NCI-H1092 (cell line): ENCODE measurements at regions not wholly inside any gene's neighbourhood (a gene's known extent, or its start where the extent isn't known, plus 50 kb on each side); places are given as distances from the start of the nearest gene placed in this dataset.

Experiments
- DNase-seq: peaks from one replicate; lab custom pipeline; 2025; lab: John Stamatoyannopoulos, UW

GRCh38 chr18:7415081-7415894 is 151.8 kb upstream of the PTPRM start:
- DNase-seq, result no peak

GRCh38 chr18:7417727-7418126 is 149.4 kb upstream of the PTPRM start:
- no peak for DNase-seq

GRCh38 chr18:7429831-7430230 is 137.3 kb upstream of the PTPRM start:
- no peak for DNase-seq

GRCh38 chr18:7436166-7436565 is 130.9 kb upstream of the PTPRM start:
- DNase-seq, result no peak

GRCh38 chr18:7437870-7438269 is 129.2 kb upstream of the PTPRM start:
- DNase-seq, result no peak

- DNase-seq, result no peak
Measured at GRCh38 chr18:7438646-7439045, 128.5 kb upstream of the PTPRM start.

- no peak for DNase-seq
Measured at GRCh38 chr18:7447318-7448028, 119.6 kb upstream of the PTPRM start.

GRCh38 chr18:7452331-7452730 is 114.8 kb upstream of the PTPRM start:
- no peak for DNase-seq

- DNase-seq, result no peak
Measured at GRCh38 chr18:7454429-7454828, 112.7 kb upstream of the PTPRM start.

- no peak for DNase-seq
Measured at GRCh38 chr18:7456376-7456775, 110.7 kb upstream of the PTPRM start.

GRCh38 chr18:7457262-7457661 is 109.9 kb upstream of the PTPRM start:
- no peak for DNase-seq

- DNase-seq, result no peak
Measured at GRCh38 chr18:7458884-7459283, 108.2 kb upstream of the PTPRM start.

GRCh38 chr18:7459851-7460770 is 107.0 kb upstream of the PTPRM start:
- DNase-seq, result no peak

GRCh38 chr18:7464245-7464966 is 102.7 kb upstream of the PTPRM start:
- DNase-seq, result no peak

GRCh38 chr18:7466190-7466589 is 100.9 kb upstream of the PTPRM start:
- DNase-seq, result no peak

GRCh38 chr18:7467708-7468466 is 99.2 kb upstream of the PTPRM start:
- no peak for DNase-seq

GRCh38 chr18:7470101-7470500 is 97.0 kb upstream of the PTPRM start:
- DNase-seq, result no peak

- DNase-seq, result no peak
Measured at GRCh38 chr18:7470503-7470902, 96.6 kb upstream of the PTPRM start.

GRCh38 chr18:7476386-7476785 is 90.7 kb upstream of the PTPRM start:
- no peak for DNase-seq

GRCh38 chr18:7479756-7480155 is 87.4 kb upstream of the PTPRM start:
- DNase-seq, result no peak

GRCh38 chr18:7480879-7481278 is 86.2 kb upstream of the PTPRM start:
- DNase-seq, result no peak
